SU-DHL-6 (cell line): ENCODE measurements at regions not wholly inside any gene's neighbourhood (a gene's known extent, or its start where the extent isn't known, plus 50 kb on each side); places are given as distances from the start of the nearest gene placed in this dataset.

Experiments used
- H2AFZ ChIP-seq: fragments of 200-600 bp; sonication (generic); 2 replicates; pipeline ENCODE4 v1.6.1; 2014; ENCODE audit warnings: low read depth, mild to moderate bottlenecking, moderate library complexity, mixed read lengths, antibody characterized with exemption, low read length; ENCODE audit not compliant: severe bottlenecking
- H3F3A ChIP-seq: fragments of 200-600 bp; shearing (Covaris generic); 2 replicates; pipeline ENCODE4 v1.6.0; 2016; ENCODE audit warnings: antibody characterized with exemption, mild to moderate bottlenecking; ENCODE audit not compliant: insufficient read depth
- H3K27ac ChIP-seq: fragments of 200-600 bp; sonication (generic); 2 replicates; pipeline ENCODE4 v1.5.1; 2016; ENCODE audit warnings: low read depth, mild to moderate bottlenecking, low read length, moderate library complexity, mixed read lengths
- H3K27me3 ChIP-seq: fragments of 200-600 bp; sonication (generic), shearing (Covaris generic); 2 replicates; pipeline ENCODE4 v1.6.0; 2014; ENCODE audit warnings: mild to moderate bottlenecking, low read length
- H3K36me3 ChIP-seq: fragments of 200-600 bp; sonication (generic); 2 replicates; pipeline ENCODE4 v1.6.1; 2014; ENCODE audit warnings: mild to moderate bottlenecking, low read length, mixed read lengths
- H3K4me2 ChIP-seq: fragments of 300-600, 200-600 bp; shearing (Covaris generic), sonication (generic); 2 replicates; pipeline ENCODE4 v1.6.0; 2014; ENCODE audit warnings: low read length, low read depth, mild to moderate bottlenecking; ENCODE audit not compliant: poor library complexity, severe bottlenecking
- H3K4me3 ChIP-seq: fragments of 200-600 bp; sonication (generic); 2 replicates; pipeline ENCODE4 v1.5.1; 2014; ENCODE audit warnings: antibody characterized with exemption, low read length, mild to moderate bottlenecking, mixed read lengths; ENCODE audit not compliant: insufficient read depth, poor library complexity, severe bottlenecking
- H3K79me2 ChIP-seq: fragments of 200-600 bp; sonication (generic); 2 replicates; pipeline ENCODE4 v1.6.1; 2014; ENCODE audit warnings: mild to moderate bottlenecking, low read length, moderate library complexity; ENCODE audit not compliant: insufficient read depth
- H3K9ac ChIP-seq: fragments of 200-600 bp; sonication (generic); 2 replicates; pipeline ENCODE4 v1.7.0; 2014; ENCODE audit warnings: mild to moderate bottlenecking, low read length
- H3K9me2 ChIP-seq: fragments of 200-600 bp; sonication (generic); replicated peaks from 2 replicates; pipeline ENCODE4 v1.6.1; 2014; ENCODE audit warnings: low read length; ENCODE audit not compliant: insufficient read depth
- H3K9me3 ChIP-seq: fragments of 200-600 bp; sonication (generic); 2 replicates; pipeline ENCODE4 v1.6.1; 2014; ENCODE audit warnings: low read length, mixed read lengths; ENCODE audit not compliant: insufficient read depth
- H4K20me1 ChIP-seq: fragments of 200-600 bp; sonication (generic); 2 replicates; pipeline ENCODE4 v1.6.1; 2014; ENCODE audit warnings: low read depth, mild to moderate bottlenecking, antibody characterized with exemption, low read length, moderate library complexity, mixed read lengths
- CTCF ChIP-seq: fragments of 200-600 bp; sonication (generic); IDR thresholded peaks from one replicate; pipeline ENCODE4 v1.5.1; 2017; ENCODE audit warnings: antibody characterized with exemption, mild to moderate bottlenecking, low read length, moderate library complexity; ENCODE audit not compliant: insufficient read depth, poor library complexity, severe bottlenecking
- EZH2phosphoT487 ChIP-seq: fragments of 200-600 bp; sonication (generic), shearing (Covaris generic); conservative IDR thresholded peaks from 2 replicates; pipeline ENCODE4 v1.6.1; 2018; ENCODE audit warnings: mild to moderate bottlenecking, antibody characterized with exemption, low read length, moderate library complexity, mixed read lengths

GRCh38 chr9:71614409-71615010, 153.8 kb downstream of the CEMIP2 start:
- Histone ChIP-seq H3K4me3 (no peak overlapping the region), H3K9ac (no peak overlapping the region), H3K9me3 (no peaks in the 10 kb centered on the region), H3K27me3 (no peaks in the 10 kb centered on the region), H3K36me3 (no peaks in the 10 kb centered on the region), H3F3A (no peaks in the 10 kb centered on the region), H2AFZ (no peak overlapping the region), H3K9me2 (0 out of 2 replicates have a peak, but pooled peaks cover 3% of the 10 kb centered on the region), H4K20me1 (no peaks in the 10 kb centered on the region), H3K79me2 (no peaks in the 10 kb centered on the region), H3K27ac (no peak overlapping the region), H3K4me2 (no peak overlapping the region)
- TF ChIP-seq EZH2phosphoT487 (no peak), CTCF (no peak)

GRCh38 chr9:71612889-71613288, 155.4 kb downstream of the CEMIP2 start:
- Histone ChIP-seq H3K9ac (no peak overlapping the region), H3K4me2 (no peak overlapping the region), H3K27me3 (no peaks in the 10 kb centered on the region), H3K4me3 (no peak overlapping the region), H3K9me3 (no peaks in the 10 kb centered on the region), H3K36me3 (no peaks in the 10 kb centered on the region), H3K9me2 (no peaks in the 10 kb centered on the region), H3F3A (no peaks in the 10 kb centered on the region), H2AFZ (no peak overlapping the region), H3K79me2 (no peaks in the 10 kb centered on the region), H3K27ac (no peak overlapping the region), H4K20me1 (no peaks in the 10 kb centered on the region)
- no peak for TF ChIP-seq CTCF
- TF ChIP-seq EZH2phosphoT487: no peak

GRCh38 chr9:71609448-71609830, 158.9 kb downstream of the CEMIP2 start:
- H4K20me1 ChIP-seq: no peaks in the 10 kb centered on the region
- no peaks in the 10 kb centered on the region for H3K27me3 ChIP-seq
- H3K4me3 ChIP-seq: no peak overlapping the region
- no peak overlapping the region for H2AFZ ChIP-seq
- no peaks in the 10 kb centered on the region for H3K79me2 ChIP-seq
- no peak overlapping the region for H3K27ac ChIP-seq
- H3K9ac ChIP-seq: no peak overlapping the region
- H3F3A ChIP-seq: no peaks in the 10 kb centered on the region
- TF ChIP-seq CTCF (no peak), EZH2phosphoT487 (no peak)
- H3K4me2 ChIP-seq: no peak overlapping the region
- no peaks in the 10 kb centered on the region for H3K36me3 ChIP-seq
- H3K9me2 ChIP-seq: no peaks in the 10 kb centered on the region
- H3K9me3 ChIP-seq: no peaks in the 10 kb centered on the region
